ENCODE measurements at regions not wholly inside any gene's neighbourhood (a gene's known extent, or its start where the extent isn't known, plus 50 kb on each side); places are given as distances from the start of the nearest gene placed in this dataset.

DNA sequence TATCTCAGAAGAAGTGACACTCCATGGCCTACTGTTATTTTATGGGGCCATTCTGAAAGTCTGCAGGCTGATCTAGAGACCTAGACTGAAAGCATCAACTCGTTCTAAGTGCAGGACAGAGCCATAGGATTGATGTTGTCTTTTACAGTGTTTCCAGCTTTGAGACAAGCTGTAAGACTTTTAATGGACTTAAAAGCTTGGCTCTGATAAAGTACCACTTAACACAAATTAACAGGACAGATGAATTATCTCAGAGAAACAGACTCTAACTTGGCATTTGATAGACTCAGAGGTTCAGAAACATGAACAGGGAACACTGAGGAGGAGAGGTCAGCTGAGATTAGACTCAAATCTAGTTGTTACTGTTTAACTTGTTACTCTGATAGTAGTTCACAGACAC, 203.2 kb downstream of the TLR4 start:
- Histone ChIP-seq H3K27ac (ENCODE audit: extremely low read depth, low read depth, low read length) (no peak overlapping the region), H3K4me1 (ENCODE audit: control insufficient read depth, insufficient read depth, low read length) (no peaks in the 10 kb centered on the region), H3K4me3 (ENCODE audit: low read depth, low read length) (no peak overlapping the region), H3K9me3 (ENCODE audit: control insufficient read depth, insufficient read depth, low read depth, low read length) (no peaks in the 10 kb centered on the region), H3K36me3 (ENCODE audit: control insufficient read depth in 2 of 2, insufficient read depth in 1 of 2, low read length in 2 of 2) (no peaks in the 10 kb centered on the region)
- POLR2A ChIA-PET, result no interaction called here
- TF ChIP-seq ZBTB44 (tag by site-specific recombination; IDR thresholded peaks at IDR 0.05) (no peak), ZNF776 (tag by site-specific recombination; IDR thresholded peaks at IDR 0.05; ENCODE audit: borderline replicate concordance) (no peak), ZNF513 (tag by site-specific recombination; IDR thresholded peaks at IDR 0.05) (no peak), ZNF510 (tag by site-specific recombination; IDR thresholded peaks at IDR 0.05; ENCODE audit: insufficient replicate concordance) (no peak), ZNF837 (tag by site-specific recombination; IDR thresholded peaks at IDR 0.05) (no peak), ZNF514 (tag by site-specific recombination; IDR thresholded peaks at IDR 0.05) (no peak), ZNF561 (tag by site-specific recombination; IDR thresholded peaks at IDR 0.05; ENCODE audit: borderline replicate concordance) (no peak)
- CTCF ChIA-PET, result no interaction called here

GRCh38 chr9:117916291-117916690, 212.1 kb downstream of the TLR4 start:
- Histone ChIP-seq H3K4me1 (ENCODE audit: control insufficient read depth, insufficient read depth, low read length) (no peaks in the 10 kb centered on the region), H3K36me3 (ENCODE audit: control insufficient read depth in 2 of 2, insufficient read depth in 1 of 2, low read length in 2 of 2) (no peaks in the 10 kb centered on the region), H3K4me3 (ENCODE audit: low read depth, low read length) (no peak overlapping the region), H3K27ac (ENCODE audit: extremely low read depth, low read depth, low read length) (no peak overlapping the region), H3K9me3 (ENCODE audit: control insufficient read depth, insufficient read depth, low read depth, low read length) (no peaks in the 10 kb centered on the region)
- TF ChIP-seq ZNF366 (tag by site-specific recombination; conservative IDR thresholded peaks at IDR 0.05) (no peak), HOXA7 (CRISPR knock-in tag; IDR thresholded peaks at IDR 0.05; ENCODE audit: borderline replicate concordance) (no peak)
- POLR2A ChIA-PET, result no interaction called here
- CTCF ChIA-PET, result no interaction called here

- H3K4me1 ChIP-seq (ENCODE audit: control insufficient read depth, insufficient read depth, low read length), result no peaks in the 10 kb centered on the region
- no peak overlapping the region for H3K4me3 ChIP-seq (ENCODE audit: low read depth, low read length)
- no peak overlapping the region for H3K27ac ChIP-seq (ENCODE audit: extremely low read depth, low read depth, low read length)
- ChIA-PET CTCF (interaction anchor here (0.7 kb wide), 1 partner anchor 1124 kb away, joined by 3 read pairs; no protein-coding TSS in a partner anchor), POLR2A (no interaction called here)
- no peaks in the 10 kb centered on the region for H3K9me3 ChIP-seq (ENCODE audit: control insufficient read depth, insufficient read depth, low read depth, low read length)
- no peaks in the 10 kb centered on the region for H3K36me3 ChIP-seq (ENCODE audit: control insufficient read depth in 2 of 2, insufficient read depth in 1 of 2, low read length in 2 of 2)
- TF ChIP-seq ZNF140 (tag by site-specific recombination; IDR thresholded peaks at IDR 0.05), result no peak
- TF ChIP-seq ZNF660 (tag by site-specific recombination; IDR thresholded peaks at IDR 0.05), result no peak
- TF ChIP-seq ZNF335 (tag by site-specific recombination; conservative IDR thresholded peaks at IDR 0.05), result no peak
- TF ChIP-seq ZNF184 (tag by site-specific recombination; IDR thresholded peaks at IDR 0.05), result no peak
- TF ChIP-seq ZSCAN30 (tag by site-specific recombination; IDR thresholded peaks at IDR 0.05), result no peak
- no peak for TF ChIP-seq ZNF19 (tag by site-specific recombination; IDR thresholded peaks at IDR 0.05; ENCODE audit: low read depth)
- TF ChIP-seq ZNF707 (tag by site-specific recombination; IDR thresholded peaks at IDR 0.05), result no peak
- TF ChIP-seq ZNF391 (tag by site-specific recombination; IDR thresholded peaks at IDR 0.05; ENCODE audit: borderline replicate concordance, low read depth), result no peak
- no peak for TF ChIP-seq SCRT2 (tag by site-specific recombination; IDR thresholded peaks at IDR 0.05)
- TF ChIP-seq ZNF37A (tag by site-specific recombination; IDR thresholded peaks at IDR 0.05), result no peak
- no peak for TF ChIP-seq ZNF768 (tag by site-specific recombination; IDR thresholded peaks at IDR 0.05)
- TF ChIP-seq, protein P1, sequence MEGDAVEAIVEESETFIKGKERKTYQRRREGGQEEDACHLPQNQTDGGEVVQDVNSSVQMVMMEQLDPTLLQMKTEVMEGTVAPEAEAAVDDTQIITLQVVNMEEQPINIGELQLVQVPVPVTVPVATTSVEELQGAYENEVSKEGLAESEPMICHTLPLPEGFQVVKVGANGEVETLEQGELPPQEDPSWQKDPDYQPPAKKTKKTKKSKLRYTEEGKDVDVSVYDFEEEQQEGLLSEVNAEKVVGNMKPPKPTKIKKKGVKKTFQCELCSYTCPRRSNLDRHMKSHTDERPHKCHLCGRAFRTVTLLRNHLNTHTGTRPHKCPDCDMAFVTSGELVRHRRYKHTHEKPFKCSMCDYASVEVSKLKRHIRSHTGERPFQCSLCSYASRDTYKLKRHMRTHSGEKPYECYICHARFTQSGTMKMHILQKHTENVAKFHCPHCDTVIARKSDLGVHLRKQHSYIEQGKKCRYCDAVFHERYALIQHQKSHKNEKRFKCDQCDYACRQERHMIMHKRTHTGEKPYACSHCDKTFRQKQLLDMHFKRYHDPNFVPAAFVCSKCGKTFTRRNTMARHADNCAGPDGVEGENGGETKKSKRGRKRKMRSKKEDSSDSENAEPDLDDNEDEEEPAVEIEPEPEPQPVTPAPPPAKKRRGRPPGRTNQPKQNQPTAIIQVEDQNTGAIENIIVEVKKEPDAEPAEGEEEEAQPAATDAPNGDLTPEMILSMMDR (tag by site-specific recombination; IDR thresholded peaks at IDR 0.05), result no peak
- TF ChIP-seq, protein P2, sequence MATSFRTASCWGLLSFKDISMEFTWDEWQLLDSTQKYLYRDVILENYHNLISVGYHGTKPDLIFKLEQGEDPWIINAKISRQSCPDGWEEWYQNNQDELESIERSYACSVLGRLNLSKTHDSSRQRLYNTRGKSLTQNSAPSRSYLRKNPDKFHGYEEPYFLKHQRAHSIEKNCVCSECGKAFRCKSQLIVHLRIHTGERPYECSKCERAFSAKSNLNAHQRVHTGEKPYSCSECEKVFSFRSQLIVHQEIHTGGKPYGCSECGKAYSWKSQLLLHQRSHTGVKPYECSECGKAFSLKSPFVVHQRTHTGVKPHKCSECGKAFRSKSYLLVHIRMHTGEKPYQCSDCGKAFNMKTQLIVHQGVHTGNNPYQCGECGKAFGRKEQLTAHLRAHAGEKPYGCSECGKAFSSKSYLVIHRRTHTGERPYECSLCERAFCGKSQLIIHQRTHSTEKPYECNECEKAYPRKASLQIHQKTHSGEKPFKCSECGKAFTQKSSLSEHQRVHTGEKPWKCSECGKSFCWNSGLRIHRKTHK (tag by site-specific recombination; IDR thresholded peaks at IDR 0.05), result no peak
- TF ChIP-seq GLIS2 (tag by site-specific recombination; IDR thresholded peaks at IDR 0.05), result no peak
- TF ChIP-seq, protein P3, sequence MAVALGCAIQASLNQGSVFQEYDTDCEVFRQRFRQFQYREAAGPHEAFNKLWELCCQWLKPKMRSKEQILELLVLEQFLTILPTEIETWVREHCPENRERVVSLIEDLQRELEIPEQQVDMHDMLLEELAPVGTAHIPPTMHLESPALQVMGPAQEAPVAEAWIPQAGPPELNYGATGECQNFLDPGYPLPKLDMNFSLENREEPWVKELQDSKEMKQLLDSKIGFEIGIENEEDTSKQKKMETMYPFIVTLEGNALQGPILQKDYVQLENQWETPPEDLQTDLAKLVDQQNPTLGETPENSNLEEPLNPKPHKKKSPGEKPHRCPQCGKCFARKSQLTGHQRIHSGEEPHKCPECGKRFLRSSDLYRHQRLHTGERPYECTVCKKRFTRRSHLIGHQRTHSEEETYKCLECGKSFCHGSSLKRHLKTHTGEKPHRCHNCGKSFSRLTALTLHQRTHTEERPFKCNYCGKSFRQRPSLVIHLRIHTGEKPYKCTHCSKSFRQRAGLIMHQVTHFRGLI (tag by site-specific recombination; IDR thresholded peaks at IDR 0.05), result no peak
- TF ChIP-seq KLF7 (tag by site-specific recombination; IDR thresholded peaks at IDR 0.05; ENCODE audit: borderline replicate concordance), result no peak
- TF ChIP-seq HOXD13 (CRISPR knock-in tag; IDR thresholded peaks at IDR 0.05; ENCODE audit: borderline replicate concordance), result no peak
These were observed 213.7 kb downstream of the TLR4 start for GRCh38 chr9:117917873-117918272.

Data from HEK293 (cell line).